SK-N-SH treated with all-trans-retinoic acid at 6 μM for 48 hours (cell line): ENCODE measurements at regions not wholly inside any gene's neighbourhood (a gene's known extent, or its start where the extent isn't known, plus 50 kb on each side); places are given as distances from the start of the nearest gene placed in this dataset.

Experiments used
- ATAC-seq: fragments of 200-7000 bp; cut with Tn5 transposase; 3 replicates; pipeline ENCODE4 v1.9.1; 2020; ENCODE audit warnings: mild to moderate bottlenecking, moderate library complexity
- ARNTL ChIP-seq: fragments of 450-650 bp; formaldehyde crosslinking; IDR thresholded peaks from 2 replicates; pipeline ENCODE4 v1.5.0; 2020; ENCODE audit warnings: low read depth, mild to moderate bottlenecking, moderate library complexity, borderline replicate concordance
- ESRRG ChIP-seq: fragments of 250-450 bp; sonication (Bioruptor Pico); IDR thresholded peaks from 2 replicates; pipeline ENCODE4 v1.6.1; 2021; ENCODE audit warnings: mild to moderate bottlenecking
- GLIS3 ChIP-seq: fragments of 250-450 bp; sonication (Bioruptor Pico); IDR thresholded peaks from 2 replicates; pipeline ENCODE4 v1.5.0; 2020; ENCODE audit warnings: mild to moderate bottlenecking, moderate library complexity
- ISL1 ChIP-seq: fragments of 250-450 bp; sonication (Bioruptor Pico); IDR thresholded peaks from 2 replicates; pipeline ENCODE4 v2.1.2; 2022; ENCODE audit warnings: mild to moderate bottlenecking, moderate library complexity
- PPARA ChIP-seq: fragments of 250-450 bp; sonication (Bioruptor Pico); IDR thresholded peaks from 2 replicates; pipeline ENCODE4 v1.5.0; 2020; ENCODE audit warnings: mild to moderate bottlenecking, borderline replicate concordance
- RARB ChIP-seq: fragments of 250-450 bp; sonication (Bioruptor Pico); IDR thresholded peaks from 2 replicates; pipeline ENCODE4 v1.8.0; 2021; ENCODE audit warnings: mild to moderate bottlenecking, moderate library complexity
- SNAI2 ChIP-seq: fragments of 250-450 bp; sonication (Bioruptor Pico); IDR thresholded peaks from 2 replicates; pipeline ENCODE4 v1.5.0; 2020; ENCODE audit warnings: mild to moderate bottlenecking, moderate library complexity
- TCF4 ChIP-seq: fragments of 250-450 bp; sonication (Bioruptor Pico); IDR thresholded peaks from 2 replicates; pipeline ENCODE4 v1.8.0; 2021; ENCODE audit warnings: mild to moderate bottlenecking, moderate library complexity, borderline replicate concordance
- TOX ChIP-seq: fragments of 250-450 bp; sonication (Bioruptor Pico); IDR thresholded peaks from 2 replicates; pipeline ENCODE4 v1.8.0; 2021; ENCODE audit warnings: mild to moderate bottlenecking, moderate library complexity, borderline replicate concordance
- ZC3H10 ChIP-seq: fragments of 250-450 bp; sonication (Bioruptor Pico); IDR thresholded peaks from 2 replicates; pipeline ENCODE4 v1.5.1; 2021; ENCODE audit warnings: mild to moderate bottlenecking, moderate library complexity
- ZFP3 ChIP-seq: fragments of 250-450 bp; sonication (Bioruptor Pico); IDR thresholded peaks from 2 replicates; pipeline ENCODE4 v1.5.0; 2020; ENCODE audit warnings: mild to moderate bottlenecking, moderate library complexity
- ZFP30 ChIP-seq: fragments of 450-650 bp; formaldehyde crosslinking; IDR thresholded peaks from 2 replicates; pipeline ENCODE4 v1.5.0; 2022; ENCODE audit warnings: mild to moderate bottlenecking, moderate library complexity
- ZNF70 ChIP-seq: fragments of 450-650 bp; formaldehyde crosslinking; IDR thresholded peaks from 2 replicates; pipeline ENCODE4 v1.5.0; 2020; ENCODE audit warnings: mild to moderate bottlenecking, moderate library complexity
- ZNF8 ChIP-seq: fragments of 450-650 bp; formaldehyde crosslinking; IDR thresholded peaks from 2 replicates; pipeline ENCODE4 v1.5.0; 2020; ENCODE audit warnings: mild to moderate bottlenecking, moderate library complexity
- TF ChIP-seq, protein P1 (sequence below): fragments of 250-450 bp; sonication (Bioruptor Pico); IDR thresholded peaks from 2 replicates; pipeline ENCODE4 v1.5.1; 2020; ENCODE audit warnings: low read depth, mild to moderate bottlenecking, moderate library complexity
- TF ChIP-seq, protein P2 (sequence below): fragments of 250-450 bp; sonication (Bioruptor Pico); IDR thresholded peaks from 2 replicates; pipeline ENCODE4 v1.5.0; 2020; ENCODE audit warnings: mild to moderate bottlenecking, moderate library complexity
- TF ChIP-seq, protein P3 (sequence below): fragments of 250-450 bp; sonication (Bioruptor Pico); IDR thresholded peaks from 2 replicates; pipeline ENCODE4 v1.8.0; 2020; ENCODE audit warnings: mild to moderate bottlenecking, moderate library complexity, borderline replicate concordance
- TF ChIP-seq, protein P4 (sequence below): fragments of 250-450 bp; sonication (Bioruptor Pico); IDR thresholded peaks from 2 replicates; pipeline ENCODE4 v1.8.0; 2021; ENCODE audit warnings: low read depth, mild to moderate bottlenecking, moderate library complexity, borderline replicate concordance
- TF ChIP-seq, protein P5 (sequence below): fragments of 250-450 bp; sonication (Bioruptor Pico); IDR thresholded peaks from 2 replicates; pipeline ENCODE4 v1.5.1; 2021; ENCODE audit warnings: mild to moderate bottlenecking, moderate library complexity

DNA sequence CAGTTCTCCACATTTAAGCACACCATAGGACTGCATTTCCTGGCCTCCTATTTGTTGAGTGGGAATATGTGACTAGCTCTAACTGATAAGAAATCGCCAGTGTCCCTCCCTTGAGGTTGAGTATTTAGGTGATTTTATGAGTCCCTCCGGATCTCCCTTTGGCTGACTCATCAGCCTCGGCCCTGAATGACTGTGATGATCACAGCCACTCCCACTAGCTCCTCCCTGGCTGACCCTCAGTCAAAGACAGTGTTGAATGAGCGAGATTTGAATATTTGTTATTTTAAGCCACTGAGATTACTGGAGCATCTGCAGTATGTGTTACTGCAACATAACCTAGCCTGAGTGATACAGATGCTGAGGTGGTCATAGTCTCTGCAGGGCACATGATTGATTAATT lies 515.3 kb downstream of the EPHB1 start:
- TF ChIP-seq, protein P1, sequence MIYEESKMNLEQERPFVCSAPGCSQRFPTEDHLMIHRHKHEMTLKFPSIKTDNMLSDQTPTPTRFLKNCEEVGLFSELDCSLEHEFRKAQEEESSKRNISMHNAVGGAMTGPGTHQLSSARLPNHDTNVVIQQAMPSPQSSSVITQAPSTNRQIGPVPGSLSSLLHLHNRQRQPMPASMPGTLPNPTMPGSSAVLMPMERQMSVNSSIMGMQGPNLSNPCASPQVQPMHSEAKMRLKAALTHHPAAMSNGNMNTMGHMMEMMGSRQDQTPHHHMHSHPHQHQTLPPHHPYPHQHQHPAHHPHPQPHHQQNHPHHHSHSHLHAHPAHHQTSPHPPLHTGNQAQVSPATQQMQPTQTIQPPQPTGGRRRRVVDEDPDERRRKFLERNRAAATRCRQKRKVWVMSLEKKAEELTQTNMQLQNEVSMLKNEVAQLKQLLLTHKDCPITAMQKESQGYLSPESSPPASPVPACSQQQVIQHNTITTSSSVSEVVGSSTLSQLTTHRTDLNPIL (CRISPR knock-in tag): no peak
- no peak for TF ChIP-seq ZFP3 (CRISPR knock-in tag)
- no peak for ATAC-seq

DNA sequence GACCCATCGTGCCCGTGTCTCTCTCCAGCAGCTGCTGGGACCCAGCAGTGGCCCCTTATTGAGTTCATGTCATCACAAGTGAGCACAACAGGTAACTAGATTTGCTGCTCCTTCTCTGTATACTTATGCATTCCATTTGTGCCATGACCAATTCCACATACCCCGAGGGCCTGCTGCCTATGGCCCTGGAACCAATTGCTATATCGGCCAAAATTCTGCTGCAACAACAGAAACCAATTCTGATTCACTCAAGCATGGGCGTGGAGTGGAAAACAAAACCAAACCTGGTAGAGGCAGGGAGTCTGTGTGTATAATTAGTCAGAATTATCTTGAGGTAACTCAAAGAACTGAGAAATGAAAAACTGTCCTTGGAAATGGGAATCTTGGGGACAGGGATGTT lies 516.6 kb downstream of the EPHB1 start:
- TF ChIP-seq ARNTL (no peak), TCF4 (CRISPR knock-in tag) (no peak), ZNF8 (CRISPR knock-in tag) (no peak), ZC3H10 (CRISPR knock-in tag) (no peak), ZFP30 (no peak), TOX (CRISPR knock-in tag) (no peak), ZNF70 (CRISPR knock-in tag) (no peak), PPARA (CRISPR knock-in tag) (no peak), ISL1 (CRISPR knock-in tag) (no peak), GLIS3 (CRISPR knock-in tag) (no peak), ESRRG (CRISPR knock-in tag) (no peak), SNAI2 (no peak), RARB (no peak)
- TF ChIP-seq, protein P2, sequence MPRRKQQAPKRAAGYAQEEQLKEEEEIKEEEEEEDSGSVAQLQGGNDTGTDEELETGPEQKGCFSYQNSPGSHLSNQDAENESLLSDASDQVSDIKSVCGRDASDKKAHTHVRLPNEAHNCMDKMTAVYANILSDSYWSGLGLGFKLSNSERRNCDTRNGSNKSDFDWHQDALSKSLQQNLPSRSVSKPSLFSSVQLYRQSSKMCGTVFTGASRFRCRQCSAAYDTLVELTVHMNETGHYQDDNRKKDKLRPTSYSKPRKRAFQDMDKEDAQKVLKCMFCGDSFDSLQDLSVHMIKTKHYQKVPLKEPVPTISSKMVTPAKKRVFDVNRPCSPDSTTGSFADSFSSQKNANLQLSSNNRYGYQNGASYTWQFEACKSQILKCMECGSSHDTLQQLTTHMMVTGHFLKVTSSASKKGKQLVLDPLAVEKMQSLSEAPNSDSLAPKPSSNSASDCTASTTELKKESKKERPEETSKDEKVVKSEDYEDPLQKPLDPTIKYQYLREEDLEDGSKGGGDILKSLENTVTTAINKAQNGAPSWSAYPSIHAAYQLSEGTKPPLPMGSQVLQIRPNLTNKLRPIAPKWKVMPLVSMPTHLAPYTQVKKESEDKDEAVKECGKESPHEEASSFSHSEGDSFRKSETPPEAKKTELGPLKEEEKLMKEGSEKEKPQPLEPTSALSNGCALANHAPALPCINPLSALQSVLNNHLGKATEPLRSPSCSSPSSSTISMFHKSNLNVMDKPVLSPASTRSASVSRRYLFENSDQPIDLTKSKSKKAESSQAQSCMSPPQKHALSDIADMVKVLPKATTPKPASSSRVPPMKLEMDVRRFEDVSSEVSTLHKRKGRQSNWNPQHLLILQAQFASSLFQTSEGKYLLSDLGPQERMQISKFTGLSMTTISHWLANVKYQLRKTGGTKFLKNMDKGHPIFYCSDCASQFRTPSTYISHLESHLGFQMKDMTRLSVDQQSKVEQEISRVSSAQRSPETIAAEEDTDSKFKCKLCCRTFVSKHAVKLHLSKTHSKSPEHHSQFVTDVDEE (CRISPR knock-in tag): no peak
- TF ChIP-seq, protein P1 (CRISPR knock-in tag): no peak
- TF ChIP-seq, protein P3, sequence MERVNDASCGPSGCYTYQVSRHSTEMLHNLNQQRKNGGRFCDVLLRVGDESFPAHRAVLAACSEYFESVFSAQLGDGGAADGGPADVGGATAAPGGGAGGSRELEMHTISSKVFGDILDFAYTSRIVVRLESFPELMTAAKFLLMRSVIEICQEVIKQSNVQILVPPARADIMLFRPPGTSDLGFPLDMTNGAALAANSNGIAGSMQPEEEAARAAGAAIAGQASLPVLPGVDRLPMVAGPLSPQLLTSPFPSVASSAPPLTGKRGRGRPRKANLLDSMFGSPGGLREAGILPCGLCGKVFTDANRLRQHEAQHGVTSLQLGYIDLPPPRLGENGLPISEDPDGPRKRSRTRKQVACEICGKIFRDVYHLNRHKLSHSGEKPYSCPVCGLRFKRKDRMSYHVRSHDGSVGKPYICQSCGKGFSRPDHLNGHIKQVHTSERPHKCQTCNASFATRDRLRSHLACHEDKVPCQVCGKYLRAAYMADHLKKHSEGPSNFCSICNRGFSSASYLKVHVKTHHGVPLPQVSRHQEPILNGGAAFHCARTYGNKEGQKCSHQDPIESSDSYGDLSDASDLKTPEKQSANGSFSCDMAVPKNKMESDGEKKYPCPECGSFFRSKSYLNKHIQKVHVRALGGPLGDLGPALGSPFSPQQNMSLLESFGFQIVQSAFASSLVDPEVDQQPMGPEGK (CRISPR knock-in tag): no peak
- TF ChIP-seq, protein P4, sequence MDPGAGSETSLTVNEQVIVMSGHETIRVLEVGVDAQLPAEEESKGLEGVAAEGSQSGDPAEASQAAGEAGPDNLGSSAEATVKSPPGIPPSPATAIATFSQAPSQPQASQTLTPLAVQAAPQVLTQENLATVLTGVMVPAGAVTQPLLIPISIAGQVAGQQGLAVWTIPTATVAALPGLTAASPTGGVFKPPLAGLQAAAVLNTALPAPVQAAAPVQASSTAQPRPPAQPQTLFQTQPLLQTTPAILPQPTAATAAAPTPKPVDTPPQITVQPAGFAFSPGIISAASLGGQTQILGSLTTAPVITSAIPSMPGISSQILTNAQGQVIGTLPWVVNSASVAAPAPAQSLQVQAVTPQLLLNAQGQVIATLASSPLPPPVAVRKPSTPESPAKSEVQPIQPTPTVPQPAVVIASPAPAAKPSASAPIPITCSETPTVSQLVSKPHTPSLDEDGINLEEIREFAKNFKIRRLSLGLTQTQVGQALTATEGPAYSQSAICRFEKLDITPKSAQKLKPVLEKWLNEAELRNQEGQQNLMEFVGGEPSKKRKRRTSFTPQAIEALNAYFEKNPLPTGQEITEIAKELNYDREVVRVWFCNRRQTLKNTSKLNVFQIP (CRISPR knock-in tag): no peak
- TF ChIP-seq, protein P5, sequence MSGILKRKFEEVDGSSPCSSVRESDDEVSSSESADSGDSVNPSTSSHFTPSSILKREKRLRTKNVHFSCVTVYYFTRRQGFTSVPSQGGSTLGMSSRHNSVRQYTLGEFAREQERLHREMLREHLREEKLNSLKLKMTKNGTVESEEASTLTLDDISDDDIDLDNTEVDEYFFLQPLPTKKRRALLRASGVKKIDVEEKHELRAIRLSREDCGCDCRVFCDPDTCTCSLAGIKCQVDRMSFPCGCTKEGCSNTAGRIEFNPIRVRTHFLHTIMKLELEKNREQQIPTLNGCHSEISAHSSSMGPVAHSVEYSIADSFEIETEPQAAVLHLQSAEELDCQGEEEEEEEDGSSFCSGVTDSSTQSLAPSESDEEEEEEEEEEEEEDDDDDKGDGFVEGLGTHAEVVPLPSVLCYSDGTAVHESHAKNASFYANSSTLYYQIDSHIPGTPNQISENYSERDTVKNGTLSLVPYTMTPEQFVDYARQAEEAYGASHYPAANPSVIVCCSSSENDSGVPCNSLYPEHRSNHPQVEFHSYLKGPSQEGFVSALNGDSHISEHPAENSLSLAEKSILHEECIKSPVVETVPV (CRISPR knock-in tag): no peak
- TF ChIP-seq, all 23 proteins: peak for 0
- no peak for ATAC-seq

DNA sequence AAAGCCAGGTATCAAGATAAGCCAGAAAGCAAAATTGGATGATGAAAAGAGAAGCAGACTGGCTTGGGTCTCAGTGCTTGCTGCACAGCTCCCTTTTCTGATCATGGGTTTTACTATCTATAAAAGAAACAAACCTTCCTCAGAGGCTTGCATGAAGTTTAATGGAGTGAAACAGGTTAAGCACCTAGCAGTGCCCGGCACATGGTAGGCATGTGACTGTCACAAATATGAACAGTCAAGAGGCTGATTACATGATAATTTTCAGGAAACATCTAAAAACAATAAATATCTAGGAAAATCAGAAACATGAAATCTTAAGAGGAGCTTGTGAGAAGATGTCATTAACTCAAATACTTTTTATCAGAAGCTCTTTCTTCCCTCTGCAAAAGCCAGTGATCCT lies 519.2 kb downstream of the EPHB1 start:
- TF ChIP-seq TOX (CRISPR knock-in tag) (no peak), TCF4 (CRISPR knock-in tag) (no peak), GLIS3 (CRISPR knock-in tag) (no peak), RARB (no peak), ZNF70 (CRISPR knock-in tag) (no peak)
- TF ChIP-seq, protein P3 (CRISPR knock-in tag): no peak
- no peak for ATAC-seq
